ENCODE measurements at regions not wholly inside any gene's neighbourhood (a gene's known extent, or its start where the extent isn't known, plus 50 kb on each side); places are given as distances from the start of the nearest gene placed in this dataset.

- CTCF ChIA-PET = no interaction called here
- BruUV-seq (replicated peaks) = no TSS peak
- Histone ChIP-seq H3K27ac (ENCODE audit: low read length) (no peak overlapping the region), H3K27me3 (ENCODE audit: control insufficient read depth, insufficient read depth, low read length) (no peaks in the 10 kb centered on the region), H3K9me3 (ENCODE audit: control insufficient read depth, insufficient read depth, low read depth, low read length) (no peaks in the 10 kb centered on the region), H3K36me3 (ENCODE audit: control insufficient read depth, insufficient read depth, low read length) (no peaks in the 10 kb centered on the region), H3K4me1 (ENCODE audit: control insufficient read depth, insufficient read depth, low read length) (no peaks in the 10 kb centered on the region), H3K4me3 (ENCODE audit: low read depth in 2 of 2, low read length in 2 of 2) (no peak overlapping the region)
- TF ChIP-seq REST (IDR thresholded peaks at IDR 0.05; ENCODE audit: insufficient read depth in 1 of 2, low read depth in 2 of 2, low read length in 1 of 2) = no peak
- no peak for TF ChIP-seq SIN3A (IDR thresholded peaks at IDR 0.05; ENCODE audit: borderline replicate concordance, insufficient read depth, low read depth, low read length)
- no peak for TF ChIP-seq CTCF (IDR thresholded peaks at IDR 0.05)
- no peak for TF ChIP-seq POLR2AphosphoS5 (IDR thresholded peaks at IDR 0.05; ENCODE audit: low read depth, low read length)
- TF ChIP-seq TCF7L2 (IDR thresholded peaks at IDR 0.05; ENCODE audit: low read depth, low read length) = no peak
- no peak for ATAC-seq
- POLR2A ChIA-PET = no interaction called here
- intact Hi-C loops (cut with micrococcal nuclease; ENCODE audit: unreplicated experiment) (no loop called here), in situ Hi-C loops (cut with HindIII; ENCODE audit: low pct_unique_long_range_greater_than_20kb, low sequenced_read_pairs) (no loop called here)
- no peak for DNase-seq (ENCODE audit: low read depth, low spot score)
Measured at GRCh38 chr1:94617957-94618739, 76.6 kb upstream of the F3 start.

- Histone ChIP-seq H3K4me3 (ENCODE audit: low read depth in 2 of 2, low read length in 2 of 2) (no peak overlapping the region), H3K27ac (ENCODE audit: low read length) (no peak overlapping the region), H3K36me3 (ENCODE audit: control insufficient read depth, insufficient read depth, low read length) (no peaks in the 10 kb centered on the region), H3K9me3 (ENCODE audit: control insufficient read depth, insufficient read depth, low read depth, low read length) (no peaks in the 10 kb centered on the region), H3K27me3 (ENCODE audit: control insufficient read depth, insufficient read depth, low read length) (no peaks in the 10 kb centered on the region), H3K4me1 (ENCODE audit: control insufficient read depth, insufficient read depth, low read length) (no peaks in the 10 kb centered on the region)
- CTCF ChIA-PET = no interaction called here
- intact Hi-C loops (cut with micrococcal nuclease; ENCODE audit: unreplicated experiment) (no loop called here), in situ Hi-C loops (cut with HindIII; ENCODE audit: low pct_unique_long_range_greater_than_20kb, low sequenced_read_pairs) (no loop called here)
- DNase-seq (ENCODE audit: low read depth, low spot score) (no peak), ATAC-seq (no peak)
- POLR2A ChIA-PET = no interaction called here
- BruUV-seq (replicated peaks) = no TSS peak
- TF ChIP-seq CTCF (IDR thresholded peaks at IDR 0.05) (no peak), TCF7L2 (IDR thresholded peaks at IDR 0.05; ENCODE audit: low read depth, low read length) (no peak), REST (IDR thresholded peaks at IDR 0.05; ENCODE audit: insufficient read depth in 1 of 2, low read depth in 2 of 2, low read length in 1 of 2) (no peak), SIN3A (IDR thresholded peaks at IDR 0.05; ENCODE audit: borderline replicate concordance, insufficient read depth, low read depth, low read length) (no peak), POLR2AphosphoS5 (IDR thresholded peaks at IDR 0.05; ENCODE audit: low read depth, low read length) (no peak)
Measured at GRCh38 chr1:94617134-94617805, 75.7 kb upstream of the F3 start.
